Panc1 (cell line): ENCODE measurements at regions not wholly inside any gene's neighbourhood (a gene's known extent, or its start where the extent isn't known, plus 50 kb on each side); places are given as distances from the start of the nearest gene placed in this dataset.

Experiments used
- POLR2AphosphoS5 ChIP-seq: IDR thresholded peaks from 2 replicates; pipeline ENCODE4 v1.6.1; 2012; ENCODE audit warnings: mild to moderate bottlenecking, low read depth, low read length, moderate library complexity
- TF ChIP-seq, protein P1 (sequence below): fragments of 450-650 bp; IDR thresholded peaks from 2 replicates; pipeline ENCODE4 v1.5.1; 2017; ENCODE audit warnings: mild to moderate bottlenecking

DNA sequence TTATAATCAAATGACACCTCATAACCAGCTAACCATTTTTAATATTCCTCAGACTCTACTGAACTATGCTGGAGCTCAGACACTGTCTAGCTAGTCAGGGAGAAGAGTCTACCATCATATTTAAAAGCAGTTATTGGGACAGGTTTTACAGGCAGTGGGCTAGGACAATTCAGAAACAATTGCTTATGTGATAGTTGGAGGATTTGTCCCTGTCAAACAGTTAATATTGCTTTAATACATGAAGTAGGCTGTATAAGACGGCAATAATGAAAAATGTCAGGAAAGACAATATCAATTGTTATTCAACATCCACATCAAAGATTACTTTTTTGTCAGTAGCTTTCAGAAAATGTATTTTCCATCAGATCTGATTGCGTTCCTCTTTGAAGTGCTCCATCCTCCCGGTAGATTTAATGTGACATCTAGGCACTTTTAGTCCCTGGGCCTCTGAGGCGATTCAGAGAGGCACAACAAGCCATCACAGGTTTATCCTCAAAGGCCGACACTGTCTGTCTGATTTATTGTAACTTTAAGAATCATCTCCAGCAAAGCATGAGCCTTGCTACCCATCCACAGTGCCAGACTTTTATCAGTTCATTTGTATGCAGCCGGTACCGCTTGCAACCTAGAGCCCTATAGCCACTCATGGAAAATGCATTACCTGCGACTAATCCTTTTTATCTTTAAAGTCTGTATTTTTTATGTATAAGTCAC is 152.2 kb downstream of the PSAT1 start:
- TF ChIP-seq POLR2AphosphoS5 = no peak
- TF ChIP-seq, protein P1, sequence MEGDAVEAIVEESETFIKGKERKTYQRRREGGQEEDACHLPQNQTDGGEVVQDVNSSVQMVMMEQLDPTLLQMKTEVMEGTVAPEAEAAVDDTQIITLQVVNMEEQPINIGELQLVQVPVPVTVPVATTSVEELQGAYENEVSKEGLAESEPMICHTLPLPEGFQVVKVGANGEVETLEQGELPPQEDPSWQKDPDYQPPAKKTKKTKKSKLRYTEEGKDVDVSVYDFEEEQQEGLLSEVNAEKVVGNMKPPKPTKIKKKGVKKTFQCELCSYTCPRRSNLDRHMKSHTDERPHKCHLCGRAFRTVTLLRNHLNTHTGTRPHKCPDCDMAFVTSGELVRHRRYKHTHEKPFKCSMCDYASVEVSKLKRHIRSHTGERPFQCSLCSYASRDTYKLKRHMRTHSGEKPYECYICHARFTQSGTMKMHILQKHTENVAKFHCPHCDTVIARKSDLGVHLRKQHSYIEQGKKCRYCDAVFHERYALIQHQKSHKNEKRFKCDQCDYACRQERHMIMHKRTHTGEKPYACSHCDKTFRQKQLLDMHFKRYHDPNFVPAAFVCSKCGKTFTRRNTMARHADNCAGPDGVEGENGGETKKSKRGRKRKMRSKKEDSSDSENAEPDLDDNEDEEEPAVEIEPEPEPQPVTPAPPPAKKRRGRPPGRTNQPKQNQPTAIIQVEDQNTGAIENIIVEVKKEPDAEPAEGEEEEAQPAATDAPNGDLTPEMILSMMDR = no peak
